ENCODE measurements at regions not wholly inside any gene's neighbourhood (a gene's known extent, or its start where the extent isn't known, plus 50 kb on each side); places are given as distances from the start of the nearest gene placed in this dataset.

GRCh38 chr3:10581251-10581650, 75.9 kb upstream of the ATP2B2 start:
- TF ChIP-seq CTCF (IDR thresholded peaks at IDR 0.05) (no peak), POLR2A (IDR thresholded peaks at IDR 0.05; ENCODE audit: low read length) (no peak), KDM5A (IDR thresholded peaks at IDR 0.05) (no peak), NFE2L2 (conservative IDR thresholded peaks at IDR 0.05; ENCODE audit: low read length) (no peak), KDM1A (IDR thresholded peaks at IDR 0.05; ENCODE audit: low read depth) (no peak), BHLHE40 (IDR thresholded peaks at IDR 0.05; ENCODE audit: low read depth, low read length) (no peak), POLR2AphosphoS2 (conservative IDR thresholded peaks at IDR 0.05; ENCODE audit: low read length) (no peak), RARB (CRISPR knock-in tag; IDR thresholded peaks at IDR 0.05) (no peak)
